ENCODE measurements at regions not wholly inside any gene's neighbourhood (a gene's known extent, or its start where the extent isn't known, plus 50 kb on each side); places are given as distances from the start of the nearest gene placed in this dataset.

DNA sequence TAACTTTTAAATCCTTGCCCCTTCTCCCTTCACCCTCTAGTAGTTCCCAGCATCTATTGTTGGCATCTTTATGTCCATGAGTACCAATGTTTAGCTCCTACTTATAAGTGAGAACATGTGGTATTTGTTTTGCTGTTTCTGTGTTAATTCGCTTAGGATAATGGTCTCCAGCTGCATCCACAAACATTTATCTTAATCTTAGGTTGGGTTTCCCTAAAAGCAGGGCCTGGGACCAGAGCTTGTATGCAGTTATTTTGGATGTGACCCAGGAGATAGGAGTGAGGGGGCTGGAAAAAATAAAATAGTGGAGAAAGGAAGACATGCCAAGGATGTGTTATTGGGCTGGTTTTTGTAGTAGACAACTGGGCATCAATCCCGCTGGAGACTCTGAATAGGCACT, 571.8 kb downstream of the CCSER2 start:
- TF ChIP-seq POLR2A (IDR thresholded peaks at IDR 0.05; ENCODE audit: low read depth, low read length) (no peak), TAF1 (IDR thresholded peaks at IDR 0.05; ENCODE audit: borderline replicate concordance, low read depth, low read length) (no peak)

Measured in GM12892 (cell line).